Cerebellar cortex (tissue), 1 donor: ENCODE measurements at regions not wholly inside any gene's neighbourhood (a gene's known extent, or its start where the extent isn't known, plus 50 kb on each side); places are given as distances from the start of the nearest gene placed in this dataset.
"Not testable (repeated sequence)": the region's sequence is repeated elsewhere in the genome, so short reads cannot be mapped to it uniquely, and the experiment has no call there.

Source experiments
- DNase-seq: peaks from one replicate; pipeline ENCODE4 v3.0.0-alpha.2; 2015; ENCODE audit warnings: low spot score

DNA sequence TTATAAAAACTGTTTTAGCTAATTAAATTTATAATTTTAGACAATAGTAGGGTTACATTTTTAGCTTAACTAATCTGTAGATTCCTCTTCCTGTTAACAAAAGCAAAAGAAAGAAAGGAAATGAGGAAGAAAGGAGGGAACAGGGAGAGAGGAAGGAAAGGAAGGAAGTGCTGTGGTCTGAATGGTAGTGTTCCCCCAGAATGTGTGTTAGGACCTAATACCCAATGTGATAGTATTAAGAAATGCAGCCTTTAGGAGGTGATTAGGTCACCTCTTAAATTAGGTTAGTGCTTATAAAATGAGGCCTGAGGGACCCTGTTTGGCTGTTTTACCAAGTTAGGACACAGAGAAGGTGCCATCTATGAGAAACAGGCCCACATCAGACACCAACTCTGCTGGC is 136.9 kb upstream of the SAMSN1 start:
- DNase-seq, result no peak

DNA sequence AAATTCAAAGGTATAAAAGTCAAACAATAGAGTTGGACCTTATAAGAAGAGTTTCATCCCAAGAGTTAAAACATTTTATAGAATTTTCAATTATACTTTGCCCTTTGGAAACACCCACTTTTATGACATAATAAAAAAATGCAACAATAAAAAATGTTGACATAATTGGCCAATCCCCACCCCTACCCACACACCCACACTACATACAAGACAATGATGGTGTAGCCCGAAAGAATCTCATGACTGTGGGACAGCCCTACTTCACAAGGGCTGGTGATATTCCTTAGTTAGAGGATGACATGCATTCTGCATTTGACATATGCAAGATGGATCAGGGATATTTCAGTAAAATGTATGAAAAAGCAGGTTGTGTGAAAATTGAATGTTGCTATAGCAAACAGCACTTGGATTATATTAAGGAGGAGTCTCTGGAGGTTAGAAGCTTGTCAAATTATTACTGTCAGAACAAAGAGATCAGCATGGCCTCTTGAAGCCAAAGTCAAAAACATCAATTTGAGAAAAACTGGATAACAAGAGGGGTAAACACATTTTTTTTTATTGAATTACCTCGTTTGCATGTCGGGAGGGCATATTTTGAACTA is 133.0 kb upstream of the SAMSN1 start:
- DNase-seq, result no peak

DNA sequence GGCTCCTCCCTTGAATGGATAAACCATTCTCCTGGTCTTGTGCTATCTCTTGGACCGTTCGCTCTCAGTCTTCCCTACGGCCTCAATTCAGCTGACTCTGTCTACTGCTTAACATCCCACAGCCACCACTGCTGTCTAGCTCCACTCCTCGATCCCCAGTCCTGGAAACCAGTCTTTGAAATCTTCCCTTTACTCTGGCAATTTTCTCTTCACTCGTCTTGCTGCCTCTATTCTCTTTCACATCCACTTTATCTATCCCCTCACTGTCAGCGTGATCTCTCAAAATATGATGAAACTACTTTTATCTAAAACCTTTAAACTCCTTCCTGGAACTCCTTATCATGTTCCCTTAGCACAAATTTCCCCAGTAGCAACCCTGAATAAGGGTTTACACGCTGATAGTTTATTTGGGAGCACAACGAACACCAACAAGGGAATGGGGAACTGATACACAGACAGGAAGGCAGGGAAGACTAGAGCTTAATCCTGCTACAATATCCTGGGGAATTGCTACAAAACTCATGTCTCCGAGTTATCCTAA is 131.6 kb upstream of the SAMSN1 start:
- no peak for DNase-seq

DNA sequence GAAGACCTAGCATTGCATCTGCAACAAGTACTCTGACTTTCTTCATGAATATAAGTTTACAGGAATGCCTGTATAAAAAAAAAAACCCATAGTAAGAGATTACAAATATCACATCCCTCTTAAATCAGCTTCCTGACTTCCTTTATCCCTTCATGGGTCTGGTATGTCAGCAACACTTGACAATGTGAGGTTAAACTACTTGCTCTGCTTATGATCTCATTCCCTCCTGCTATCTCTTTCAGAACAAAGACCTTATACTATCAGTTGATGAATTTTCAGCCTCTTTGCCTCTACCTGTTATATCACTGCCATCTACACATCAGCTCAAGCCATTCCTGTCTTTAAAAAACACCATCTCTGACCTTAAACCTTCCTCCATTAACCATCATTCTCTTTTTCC is 130.9 kb upstream of the SAMSN1 start:
- no peak for DNase-seq

DNA sequence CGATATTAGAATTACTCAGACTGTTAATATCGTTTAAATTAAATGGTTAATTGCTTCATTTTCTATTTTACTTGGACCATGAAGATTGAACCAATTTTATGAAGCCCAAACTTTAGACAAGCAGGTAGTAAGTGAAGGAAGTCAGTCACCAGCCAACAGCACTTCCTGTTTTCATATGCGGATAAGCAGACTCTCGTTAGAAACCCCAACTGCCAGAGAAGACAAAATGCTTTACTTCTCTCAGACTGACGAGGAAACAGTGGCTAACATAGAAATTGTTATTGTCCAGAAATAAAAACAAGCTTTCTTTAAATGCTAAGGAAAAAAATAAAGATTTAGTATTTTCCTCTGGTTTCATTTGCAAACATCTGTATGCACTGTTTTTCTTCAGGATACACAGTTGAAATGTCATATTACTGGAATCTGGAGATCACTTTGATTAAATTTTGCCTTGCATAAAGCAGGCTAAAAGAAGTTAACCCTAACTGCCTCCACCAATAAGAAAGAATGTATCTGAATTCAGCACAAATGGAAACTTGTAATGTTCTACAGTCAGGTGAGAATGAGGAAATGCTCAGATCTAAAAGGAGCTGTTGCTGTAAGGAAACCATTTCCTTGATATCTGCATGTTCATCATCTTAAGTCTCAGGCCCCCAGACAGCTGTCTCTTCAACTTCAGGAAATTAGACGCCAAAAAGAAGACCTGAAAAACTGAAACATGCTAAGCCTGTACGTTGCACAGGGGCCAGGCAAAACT is 129.8 kb upstream of the SAMSN1 start:
- no peak for DNase-seq

DNA sequence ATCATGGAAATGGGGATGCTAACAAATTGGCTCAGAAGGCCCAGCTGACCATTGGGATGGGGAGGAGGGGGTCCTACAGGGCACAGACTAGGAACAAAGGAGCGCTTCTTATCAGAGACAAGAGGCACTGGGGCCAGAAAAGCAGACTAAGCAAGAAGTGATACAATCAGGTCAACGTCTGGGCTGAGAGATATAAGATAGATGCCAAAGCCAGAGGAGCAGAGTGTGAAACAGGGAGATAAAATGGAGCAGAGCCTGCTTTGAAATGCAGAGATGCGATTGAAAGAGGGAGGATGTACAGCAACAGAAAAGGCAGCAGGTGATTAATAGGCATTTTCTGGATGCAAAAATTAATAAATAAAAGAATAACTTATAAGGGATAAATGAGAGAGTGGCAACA is 127.5 kb upstream of the SAMSN1 start:
- DNase-seq, result no peak

DNA sequence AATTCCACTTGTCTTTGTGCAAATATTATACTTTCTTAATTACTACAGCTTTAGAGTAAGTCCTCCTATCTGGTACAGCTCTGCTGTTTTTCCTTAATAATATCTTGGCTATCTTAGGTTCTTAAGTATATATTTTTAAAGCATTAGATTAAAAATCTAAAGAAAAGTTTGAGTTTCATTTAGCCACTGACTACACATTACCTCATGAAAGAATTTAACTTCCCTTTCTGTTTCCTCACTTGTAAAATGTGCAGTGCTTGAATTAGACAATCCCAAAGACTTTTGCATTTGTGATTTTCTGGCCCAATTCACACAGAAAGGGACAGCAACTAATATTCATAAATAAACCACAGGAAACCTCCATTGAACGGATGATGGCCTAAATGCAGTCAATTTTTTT is 126.4 kb upstream of the SAMSN1 start:
- no peak for DNase-seq

DNA sequence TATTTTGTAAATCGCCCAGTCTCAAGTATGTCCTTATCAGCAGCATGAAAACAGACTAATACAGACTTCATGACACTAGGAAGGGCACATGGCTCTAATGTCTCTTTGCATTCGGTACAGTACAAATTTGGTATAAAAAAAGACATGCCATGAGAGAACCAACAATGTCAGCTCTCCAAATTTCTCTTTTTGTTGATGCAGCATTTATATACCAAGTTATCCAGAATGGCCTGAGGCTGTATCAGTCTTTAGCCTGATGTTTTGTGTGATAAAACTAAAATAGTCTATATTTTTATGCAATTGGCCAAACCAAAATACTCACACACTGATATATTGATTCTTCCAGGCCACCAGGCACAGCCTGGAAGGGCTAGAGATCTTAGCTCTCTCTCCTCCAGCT is 124.3 kb upstream of the SAMSN1 start:
- DNase-seq, result no peak

DNA sequence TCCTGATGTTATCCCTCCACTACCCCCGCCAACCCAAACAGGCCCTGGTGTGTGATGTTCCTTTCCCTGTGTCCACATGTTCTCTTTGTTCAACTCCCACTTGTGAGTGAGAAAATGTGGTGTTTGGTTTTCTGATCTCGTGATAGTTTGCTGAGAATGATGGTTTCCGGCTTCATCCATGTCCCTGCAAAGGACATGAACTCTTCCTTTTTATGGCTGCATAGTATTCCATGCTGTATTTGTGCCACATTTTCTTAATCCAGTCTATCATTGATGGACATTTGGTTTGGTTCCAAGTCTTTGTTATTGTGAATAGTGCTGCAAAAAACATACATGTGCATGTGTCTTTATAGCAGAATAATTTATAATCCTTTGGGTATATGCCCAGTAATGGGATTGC is 123.0 kb upstream of the SAMSN1 start:
- DNase-seq, result not testable (repeated sequence)

DNA sequence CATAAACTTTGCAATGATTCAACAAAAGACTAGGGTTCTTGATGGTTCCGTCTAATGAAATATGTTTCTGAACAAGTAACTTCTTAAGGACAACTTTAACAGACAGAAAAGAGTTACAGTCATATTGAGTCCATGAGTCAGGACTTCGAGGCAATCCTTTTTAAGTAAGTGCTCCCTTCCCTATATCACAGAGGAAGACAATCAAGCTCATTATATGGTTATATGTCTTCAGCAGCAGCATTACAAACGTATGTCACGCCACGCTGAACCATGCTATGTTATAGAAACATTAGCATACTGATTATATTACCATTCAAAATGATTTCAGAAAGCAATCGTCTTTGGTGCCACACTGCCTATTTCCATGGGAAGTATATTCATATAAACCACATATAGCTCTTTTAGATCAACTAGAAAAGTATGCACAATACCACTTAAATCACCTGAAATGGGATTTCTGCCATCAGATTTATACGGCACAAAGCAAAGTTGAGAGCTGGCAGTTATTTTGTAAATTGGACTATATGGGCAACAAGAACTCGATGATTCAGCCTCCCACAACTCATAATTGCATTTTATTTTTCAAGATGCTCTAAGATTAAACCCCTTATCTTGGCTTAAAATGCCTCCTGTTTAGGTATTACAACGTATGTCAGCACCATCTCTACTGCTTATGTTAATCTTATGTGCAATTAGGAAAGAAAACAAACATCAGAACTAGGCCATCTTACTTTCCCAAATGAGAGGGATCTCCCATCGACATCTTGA is 111.3 kb upstream of the SAMSN1 start:
- DNase-seq, result no peak

DNA sequence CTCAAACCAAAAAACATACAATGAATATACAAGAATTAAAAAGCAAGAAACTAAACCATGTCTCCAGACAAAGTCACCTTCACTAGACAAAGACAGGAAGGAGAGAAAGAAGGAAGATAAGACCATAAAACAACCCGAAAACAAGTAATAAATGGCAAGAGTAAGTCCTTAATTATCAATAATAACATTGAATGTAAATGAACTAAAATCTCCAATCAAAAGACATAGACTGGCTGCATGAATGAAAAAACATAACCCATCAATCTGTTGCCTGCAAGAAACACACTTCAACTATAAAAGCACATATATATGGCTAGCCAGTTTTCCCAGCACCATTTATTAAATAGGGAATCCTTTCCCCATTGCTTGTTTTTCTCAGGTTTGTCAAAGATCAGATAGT is 100.8 kb upstream of the SAMSN1 start:
- no peak for DNase-seq

DNA sequence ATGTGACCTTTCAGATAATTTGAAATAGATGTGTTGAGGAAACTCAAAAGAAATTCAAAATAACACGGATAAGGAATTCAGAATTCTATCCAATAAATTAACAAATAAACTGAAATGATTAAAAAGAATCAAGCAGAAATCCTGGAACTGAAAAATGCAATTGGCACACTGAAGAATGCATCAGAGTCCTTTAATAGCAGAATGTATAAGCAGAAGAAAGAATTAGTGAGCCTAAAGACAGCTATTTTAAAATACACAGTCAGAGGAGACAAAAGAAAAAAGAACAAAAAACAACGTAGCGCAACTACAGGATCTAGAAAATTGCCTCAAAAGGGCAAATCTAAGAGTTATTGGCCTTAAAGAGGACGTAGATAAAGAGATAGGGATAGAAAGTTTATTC is 99.6 kb upstream of the SAMSN1 start:
- no peak for DNase-seq

DNA sequence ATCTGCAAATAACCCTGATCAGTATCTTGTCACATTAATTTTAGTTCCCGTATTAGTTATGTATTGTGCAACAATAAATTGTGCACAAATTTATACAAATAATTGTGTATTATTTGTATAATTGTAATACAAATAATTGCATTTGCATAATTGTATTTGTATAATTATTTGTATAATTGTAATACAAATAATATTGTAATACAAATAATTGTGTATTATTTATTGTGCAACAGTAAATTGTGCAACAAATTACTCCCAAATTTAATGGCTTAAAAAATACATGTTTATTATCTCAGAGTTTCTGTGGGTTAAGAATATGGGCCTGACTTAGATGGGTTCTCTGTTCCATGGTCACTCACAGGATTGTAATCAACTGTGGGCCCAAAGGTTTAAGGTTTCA is 86.2 kb upstream of the SAMSN1 start:
- no peak for DNase-seq

DNA sequence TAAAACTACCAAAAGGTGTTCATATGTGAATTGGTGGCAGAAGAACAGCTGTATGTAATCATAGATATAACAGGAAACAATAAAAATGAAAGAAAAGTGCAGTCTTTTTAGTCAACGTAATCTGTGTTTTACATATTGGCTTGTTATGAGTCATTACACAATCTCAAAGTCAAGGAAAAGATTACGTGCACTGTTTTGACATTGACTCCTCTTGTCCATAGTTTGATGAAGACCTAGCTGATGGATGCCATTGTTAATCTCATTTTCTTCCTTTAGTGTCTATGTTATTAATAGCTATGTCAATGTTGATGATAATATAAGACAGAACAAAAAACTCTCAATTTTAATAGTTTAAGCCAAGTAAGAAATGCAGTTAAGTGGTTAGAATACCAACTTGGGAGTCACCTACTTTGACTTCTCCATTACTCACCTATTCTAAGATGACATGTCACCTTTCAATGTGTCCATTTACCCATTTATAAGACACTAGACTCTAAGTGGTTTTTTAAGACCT is 84.5 kb upstream of the SAMSN1 start:
- DNase-seq, result no peak

DNA sequence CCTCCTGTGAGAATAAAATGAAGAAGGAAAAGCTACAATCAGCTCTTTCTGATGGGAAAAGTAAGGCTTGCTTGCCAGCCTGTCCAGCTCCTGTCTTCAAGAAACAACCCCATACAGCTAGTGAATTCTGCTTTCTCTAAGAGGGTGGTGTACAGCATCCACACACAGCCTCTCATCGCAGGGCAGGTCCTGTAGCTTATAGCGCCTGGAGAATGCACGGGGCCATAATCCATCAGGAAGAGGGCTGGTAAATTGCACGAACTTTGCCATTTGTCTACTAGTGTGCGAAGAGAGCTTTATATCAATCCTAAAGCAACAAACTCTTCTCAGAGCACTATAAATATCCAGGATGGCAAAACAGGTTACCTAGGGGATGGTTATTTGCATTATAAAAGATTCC is 83.3 kb upstream of the SAMSN1 start:
- no peak for DNase-seq

DNA sequence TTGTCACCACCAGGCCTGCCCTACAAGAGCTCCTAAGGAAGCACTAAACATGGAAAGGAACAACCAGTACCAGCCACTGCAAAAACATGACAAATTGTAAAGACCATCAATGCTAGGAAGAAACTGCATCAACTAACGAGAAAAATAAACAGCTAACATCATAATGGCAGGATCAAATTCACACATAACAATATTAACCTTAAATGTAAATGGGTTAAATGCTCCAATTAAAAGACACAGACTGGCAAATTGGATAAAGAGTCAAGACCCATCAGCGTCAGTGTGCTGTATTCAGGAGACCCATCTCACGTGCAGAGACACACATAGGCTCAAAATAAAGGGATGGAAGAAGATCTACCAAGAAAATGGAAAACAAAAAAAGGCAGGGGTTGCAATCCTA is 77.0 kb upstream of the SAMSN1 start:
- not testable (repeated sequence) for DNase-seq

DNA sequence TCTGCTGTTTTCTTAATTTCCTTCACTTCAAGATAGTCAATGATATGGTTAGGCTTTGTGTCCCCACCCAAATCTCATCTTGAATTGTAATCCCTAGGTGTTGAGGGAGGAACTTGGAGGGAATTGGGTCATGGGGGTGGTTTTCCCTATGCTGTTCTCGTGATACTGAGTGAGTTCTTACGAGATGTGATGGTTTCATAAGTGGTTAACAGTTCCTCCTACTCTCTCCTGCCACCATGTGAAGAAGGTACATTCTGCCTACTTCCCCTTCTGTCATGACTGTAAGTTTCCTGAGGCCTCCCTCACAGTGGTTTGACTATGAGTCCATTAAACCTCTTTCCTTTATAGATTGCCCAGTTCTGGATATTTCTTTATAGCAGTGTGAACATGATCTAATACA is 74.0 kb upstream of the SAMSN1 start:
- no peak for DNase-seq

DNA sequence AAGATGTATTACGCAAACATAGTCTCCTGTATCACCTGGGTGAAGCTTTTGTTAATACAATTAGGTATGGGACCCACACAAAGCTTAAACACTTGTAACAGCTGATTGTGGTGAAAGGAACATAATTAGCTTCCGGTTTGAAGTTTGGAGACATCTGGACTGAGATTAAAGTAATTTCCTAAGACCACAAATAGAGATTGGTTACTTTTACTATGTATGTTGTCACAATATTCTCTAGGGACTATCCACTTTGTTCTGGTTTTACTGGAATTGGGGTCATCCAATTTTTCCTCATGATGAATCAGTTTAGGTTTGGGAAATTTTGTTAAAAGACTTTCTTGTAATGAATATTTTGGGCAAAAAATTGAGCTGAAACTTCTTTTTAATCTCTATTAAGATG is 71.8 kb upstream of the SAMSN1 start:
- DNase-seq, result no peak

DNA sequence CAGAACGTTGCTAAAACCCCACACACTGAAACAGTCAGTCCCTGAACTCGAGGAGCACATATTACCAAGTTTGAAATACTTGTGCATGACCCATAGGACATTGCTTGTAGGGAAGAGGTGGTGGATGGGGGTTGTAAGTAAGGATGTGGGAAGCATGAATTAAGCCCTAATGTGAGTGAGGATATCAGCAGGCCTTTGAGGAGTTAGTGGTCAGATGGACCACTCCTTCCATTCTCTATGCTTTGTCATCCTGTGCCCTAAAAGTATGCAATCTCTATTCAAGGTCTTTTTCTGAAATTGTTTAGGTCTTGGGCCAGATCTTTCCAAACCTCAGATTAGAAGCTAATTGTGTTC is 70.9 kb upstream of the SAMSN1 start:
- DNase-seq, result no peak

DNA sequence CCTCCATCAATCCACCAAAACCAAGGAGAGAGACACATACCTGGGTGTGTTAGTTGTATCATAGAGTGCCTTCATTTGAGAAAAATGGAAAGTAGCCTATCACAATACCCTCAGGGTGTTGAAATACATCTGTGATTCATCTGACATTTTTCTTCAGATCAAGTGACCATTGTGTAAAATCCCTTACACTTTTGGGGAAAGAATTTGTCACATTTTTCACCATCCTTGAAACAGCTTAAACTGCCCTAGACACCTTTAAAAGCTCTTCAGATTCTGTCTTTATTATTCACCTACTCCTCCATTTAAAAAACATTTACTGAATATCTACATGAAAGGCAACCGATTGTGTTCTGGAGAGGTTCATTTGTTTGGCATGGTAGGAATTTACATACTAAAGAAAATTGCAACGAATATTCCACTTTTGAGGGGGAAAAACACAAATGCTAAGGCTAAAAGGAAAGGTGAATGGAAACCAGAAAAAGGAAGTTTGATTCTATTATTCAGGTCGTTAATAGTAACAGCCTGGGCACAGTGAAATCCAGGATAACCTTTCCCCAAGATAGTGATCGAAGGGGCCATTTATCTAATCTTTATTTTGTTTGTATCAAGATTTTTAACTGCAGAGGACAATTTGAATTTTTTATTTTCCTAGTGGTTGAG is 70.4 kb upstream of the SAMSN1 start:
- DNase-seq, result no peak

DNA sequence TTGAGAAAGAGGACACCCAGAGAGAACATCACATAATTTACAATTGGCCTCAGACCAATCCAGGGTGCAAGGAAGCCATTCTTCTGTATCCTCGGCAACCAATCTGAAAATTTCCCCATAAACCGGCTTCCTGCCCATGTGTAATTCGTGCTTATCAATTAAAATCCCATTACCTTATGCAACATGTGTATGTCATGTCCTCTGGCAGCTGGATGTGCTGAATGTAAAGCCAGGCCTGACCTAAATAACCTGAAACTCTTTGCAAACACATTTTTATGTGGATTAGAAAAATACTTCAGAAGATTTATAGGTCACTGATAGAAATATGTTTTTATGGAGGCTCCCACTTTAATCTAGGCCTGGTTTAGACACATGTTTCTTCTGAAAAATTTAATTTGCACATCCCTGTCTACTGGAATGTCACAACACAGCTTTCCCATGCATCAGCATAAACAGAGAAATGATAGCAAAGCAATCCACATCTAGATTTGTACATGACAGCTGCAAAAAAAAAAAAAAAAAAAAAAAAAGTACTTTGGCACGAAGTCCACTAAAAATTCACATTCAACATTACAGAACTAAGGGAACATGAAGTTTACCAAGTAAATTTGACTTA is 69.4 kb upstream of the SAMSN1 start:
- no peak for DNase-seq

DNA sequence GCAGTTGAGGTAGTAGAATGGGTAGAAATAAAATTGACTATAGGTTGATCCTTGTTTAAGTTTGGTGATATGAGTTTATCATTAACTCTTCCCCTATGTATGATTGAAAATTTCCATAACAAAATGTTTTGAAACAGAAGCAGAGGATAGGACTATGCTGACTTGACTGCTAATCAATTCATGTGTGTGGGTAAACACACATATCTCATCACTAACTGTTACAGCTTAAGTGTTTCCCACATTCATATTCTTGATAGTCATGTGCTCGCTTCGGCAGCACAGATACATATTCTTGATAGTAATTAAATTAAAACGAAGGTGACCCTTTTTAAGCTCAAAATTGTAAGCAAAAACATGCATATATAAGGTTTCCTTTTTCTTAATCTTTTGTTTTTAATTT is 68.2 kb upstream of the SAMSN1 start:
- DNase-seq, result no peak
